BE2C (cell line): ENCODE measurements at regions not wholly inside any gene's neighbourhood (a gene's known extent, or its start where the extent isn't known, plus 50 kb on each side); places are given as distances from the start of the nearest gene placed in this dataset.

Experiments
- DNase-seq: peaks from one replicate; pipeline ENCODE4 v3.0.0-alpha.2; 2020
- H3K27me3 ChIP-seq: fragments of 250-450 bp; sonication (Bioruptor Pico); 2 replicates; pipeline ENCODE4 v1.5.1; 2020; ENCODE audit warnings: mild to moderate bottlenecking
- H3K36me3 ChIP-seq: fragments of 250-450 bp; sonication (Bioruptor Pico); 2 replicates; pipeline ENCODE4 v1.5.1; 2020; ENCODE audit warnings: mild to moderate bottlenecking
- H3K4me1 ChIP-seq: fragments of 250-450 bp; sonication (Bioruptor Pico); 2 replicates; pipeline ENCODE4 v1.5.1; 2020
- H3K4me3 ChIP-seq: 2 replicates; pipeline ENCODE4 v1.5.1; 2011; ENCODE audit warnings: low read depth, low read length
- H3K9me3 ChIP-seq: fragments of 250-450 bp; sonication (Bioruptor Pico); 2 replicates; pipeline ENCODE4 v1.5.1; 2020
- CTCF ChIP-seq: IDR thresholded peaks from 2 replicates; pipeline ENCODE4 v1.5.1; 2012; ENCODE audit warnings: mild to moderate bottlenecking, low read depth, low read length

GRCh38 chr3:76566211-76566534 is 473.7 kb upstream of the ROBO2 start:
- no peak for TF ChIP-seq CTCF
- H3K4me1 ChIP-seq: peaks cover 8% of the 10 kb centered on the region
- H3K4me3 ChIP-seq: no peak overlapping the region
- no peaks in the 10 kb centered on the region for H3K9me3 ChIP-seq
- no peaks in the 10 kb centered on the region for H3K36me3 ChIP-seq
- no peak for DNase-seq
- H3K27me3 ChIP-seq: no peaks in the 10 kb centered on the region

- no peak for TF ChIP-seq CTCF
- H3K4me1 ChIP-seq: peaks cover under 1% of the 10 kb centered on the region
- no peak overlapping the region for H3K4me3 ChIP-seq
- H3K36me3 ChIP-seq: no peaks in the 10 kb centered on the region
- H3K9me3 ChIP-seq: no peaks in the 10 kb centered on the region
- DNase-seq: no peak
- H3K27me3 ChIP-seq: no peaks in the 10 kb centered on the region
Observed at GRCh38 chr3:76566904-76567303, 473.0 kb upstream of the ROBO2 start.

- no peak for DNase-seq
Observed at GRCh38 chr3:76570436-76571057, 469.4 kb upstream of the ROBO2 start.

GRCh38 chr3:76576201-76576600 is 463.7 kb upstream of the ROBO2 start:
- no peaks in the 10 kb centered on the region for H3K27me3 ChIP-seq
- H3K36me3 ChIP-seq: no peaks in the 10 kb centered on the region
- H3K4me3 ChIP-seq: no peak overlapping the region
- no peaks in the 10 kb centered on the region; the same call in 1 of the 2 replicates for H3K4me1 ChIP-seq
- no peaks in the 10 kb centered on the region for H3K9me3 ChIP-seq
- no peak for TF ChIP-seq CTCF
- no peak for DNase-seq

More at GRCh38 chr3:76570436-76571057, 469.4 kb upstream of the ROBO2 start:
- Histone ChIP-seq H3K27me3 (no peaks in the 10 kb centered on the region), H3K36me3 (no peaks in the 10 kb centered on the region), H3K4me1 (no peaks in the 10 kb centered on the region; the same call in none of the 2 replicates), H3K9me3 (no peaks in the 10 kb centered on the region), H3K4me3 (no peak overlapping the region)
- peak; percentile 68 for TF ChIP-seq CTCF

GRCh38 chr3:76582098-76582497 is 457.8 kb upstream of the ROBO2 start:
- H3K27me3 ChIP-seq: no peaks in the 10 kb centered on the region
- no peak for DNase-seq
- no peaks in the 10 kb centered on the region for H3K36me3 ChIP-seq

More at GRCh38 chr3:76582098-76582497, 457.8 kb upstream of the ROBO2 start:
- TF ChIP-seq CTCF: no peak
- Histone ChIP-seq H3K4me1 (0 out of 2 replicates have a peak, but pooled peaks cover 3% of the 10 kb centered on the region), H3K9me3 (no peaks in the 10 kb centered on the region), H3K4me3 (no peak overlapping the region)
